WTC11 (cell line): ENCODE measurements at regions not wholly inside any gene's neighbourhood (a gene's known extent, or its start where the extent isn't known, plus 50 kb on each side); places are given as distances from the start of the nearest gene placed in this dataset.

ENCODE experiments used
- CREB1 ChIP-seq: sonication (generic); formaldehyde crosslinking; IDR thresholded peaks from 2 replicates; pipeline ENCODE4 v1.8.0; 2023; ENCODE audit warnings: mild to moderate bottlenecking, missing genetic modification reagents
- JAZF1 ChIP-seq: fragments of 250-450 bp; sonication (Bioruptor Pico); IDR thresholded peaks from 2 replicates; pipeline ENCODE4 v1.9.0; 2021; ENCODE audit warnings: moderate library complexity, mild to moderate bottlenecking, inconsistent platforms
- KAT7 ChIP-seq: sonication (generic); formaldehyde crosslinking; IDR thresholded peaks from 2 replicates; pipeline ENCODE4 v1.8.1; 2023; ENCODE audit warnings: missing genetic modification reagents, mild to moderate bottlenecking, borderline replicate concordance
- NFE2L1 ChIP-seq: sonication (generic); formaldehyde crosslinking; IDR thresholded peaks from 2 replicates; pipeline ENCODE4 v1.8.1; 2023; ENCODE audit warnings: missing genetic modification reagents
- NFYB ChIP-seq: sonication (generic); formaldehyde crosslinking; conservative IDR thresholded peaks from 2 replicates; pipeline ENCODE4 v1.8.0; 2022; ENCODE audit warnings: low read depth, missing genetic modification reagents
- TEAD4 ChIP-seq: sonication (generic); formaldehyde crosslinking; IDR thresholded peaks from 2 replicates; pipeline ENCODE4 v1.8.0; 2022; ENCODE audit warnings: mild to moderate bottlenecking, missing genetic modification reagents
- ZNF121 ChIP-seq: sonication (generic); formaldehyde crosslinking; IDR thresholded peaks from 2 replicates; pipeline ENCODE4 v1.8.0; 2023; ENCODE audit warnings: missing genetic modification reagents
- TF ChIP-seq, protein P1 (sequence below): fragments of 200-600 bp; IDR thresholded peaks from 2 replicates; pipeline ENCODE4 v1.8.0; 2022; ENCODE audit warnings: antibody characterized with exemption
- TF ChIP-seq, protein P2 (sequence below): fragments of 250-450 bp; sonication (Bioruptor Pico); IDR thresholded peaks from 2 replicates; pipeline ENCODE4 v1.9.0; 2021; ENCODE audit warnings: mild to moderate bottlenecking
- TF ChIP-seq, protein P3 (sequence below): fragments of 250-450 bp; sonication (Bioruptor Pico); IDR thresholded peaks from 2 replicates; pipeline ENCODE4 v1.9.0; 2021; ENCODE audit warnings: moderate library complexity, mild to moderate bottlenecking, inconsistent platforms, borderline replicate concordance
- TF ChIP-seq, protein P4 (sequence below): fragments of 250-450 bp; sonication (Bioruptor Pico); conservative IDR thresholded peaks from 2 replicates; pipeline ENCODE4 v1.9.0; 2021; ENCODE audit warnings: mild to moderate bottlenecking
- TF ChIP-seq, protein P5 (sequence below): sonication (generic); formaldehyde crosslinking; IDR thresholded peaks from 2 replicates; pipeline ENCODE4 v1.8.1; 2023; ENCODE audit warnings: mild to moderate bottlenecking, missing genetic modification reagents, moderate library complexity
- TF ChIP-seq, protein P6 (sequence below): sonication (generic); formaldehyde crosslinking; conservative IDR thresholded peaks from 2 replicates; pipeline ENCODE4 v1.8.1; 2023; ENCODE audit warnings: mild to moderate bottlenecking, low read depth, missing genetic modification reagents, moderate library complexity

DNA sequence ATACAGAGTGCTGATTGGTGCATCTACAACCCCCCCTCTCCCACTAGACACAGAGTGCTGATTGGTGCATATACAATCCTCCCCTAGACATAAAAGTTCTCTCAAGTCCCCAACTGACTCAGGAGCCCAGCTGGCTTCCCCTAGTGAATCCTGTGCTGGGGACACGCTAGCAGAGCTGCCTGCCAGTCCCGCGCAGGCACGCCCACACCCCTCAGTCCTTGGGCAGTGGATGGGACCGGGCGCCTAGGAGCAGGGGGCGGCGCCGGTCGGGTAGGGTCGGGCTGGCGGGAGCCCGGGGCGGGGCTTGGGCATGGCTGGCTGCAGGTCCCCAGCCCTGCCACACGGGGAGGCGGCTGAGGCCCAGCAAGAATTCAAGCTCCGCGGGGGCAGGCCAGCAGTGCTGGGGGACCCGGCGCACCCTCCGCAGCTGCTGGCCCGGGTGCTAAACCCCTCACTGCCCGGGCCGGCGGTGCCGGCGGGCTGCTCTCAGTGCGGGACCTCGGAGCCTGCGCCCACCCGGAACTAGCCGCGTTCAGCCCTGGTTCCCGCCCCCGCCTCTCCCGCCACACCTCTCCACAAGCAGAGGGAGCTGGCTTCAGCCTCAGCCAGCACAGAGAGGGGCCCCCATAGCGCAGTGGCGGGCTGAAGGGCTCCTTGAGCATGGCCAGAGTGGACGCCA lies 64.3 kb upstream of the DDHD1 start:
- TF ChIP-seq, protein P1, sequence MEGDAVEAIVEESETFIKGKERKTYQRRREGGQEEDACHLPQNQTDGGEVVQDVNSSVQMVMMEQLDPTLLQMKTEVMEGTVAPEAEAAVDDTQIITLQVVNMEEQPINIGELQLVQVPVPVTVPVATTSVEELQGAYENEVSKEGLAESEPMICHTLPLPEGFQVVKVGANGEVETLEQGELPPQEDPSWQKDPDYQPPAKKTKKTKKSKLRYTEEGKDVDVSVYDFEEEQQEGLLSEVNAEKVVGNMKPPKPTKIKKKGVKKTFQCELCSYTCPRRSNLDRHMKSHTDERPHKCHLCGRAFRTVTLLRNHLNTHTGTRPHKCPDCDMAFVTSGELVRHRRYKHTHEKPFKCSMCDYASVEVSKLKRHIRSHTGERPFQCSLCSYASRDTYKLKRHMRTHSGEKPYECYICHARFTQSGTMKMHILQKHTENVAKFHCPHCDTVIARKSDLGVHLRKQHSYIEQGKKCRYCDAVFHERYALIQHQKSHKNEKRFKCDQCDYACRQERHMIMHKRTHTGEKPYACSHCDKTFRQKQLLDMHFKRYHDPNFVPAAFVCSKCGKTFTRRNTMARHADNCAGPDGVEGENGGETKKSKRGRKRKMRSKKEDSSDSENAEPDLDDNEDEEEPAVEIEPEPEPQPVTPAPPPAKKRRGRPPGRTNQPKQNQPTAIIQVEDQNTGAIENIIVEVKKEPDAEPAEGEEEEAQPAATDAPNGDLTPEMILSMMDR = no peak
- TF ChIP-seq, protein P2, sequence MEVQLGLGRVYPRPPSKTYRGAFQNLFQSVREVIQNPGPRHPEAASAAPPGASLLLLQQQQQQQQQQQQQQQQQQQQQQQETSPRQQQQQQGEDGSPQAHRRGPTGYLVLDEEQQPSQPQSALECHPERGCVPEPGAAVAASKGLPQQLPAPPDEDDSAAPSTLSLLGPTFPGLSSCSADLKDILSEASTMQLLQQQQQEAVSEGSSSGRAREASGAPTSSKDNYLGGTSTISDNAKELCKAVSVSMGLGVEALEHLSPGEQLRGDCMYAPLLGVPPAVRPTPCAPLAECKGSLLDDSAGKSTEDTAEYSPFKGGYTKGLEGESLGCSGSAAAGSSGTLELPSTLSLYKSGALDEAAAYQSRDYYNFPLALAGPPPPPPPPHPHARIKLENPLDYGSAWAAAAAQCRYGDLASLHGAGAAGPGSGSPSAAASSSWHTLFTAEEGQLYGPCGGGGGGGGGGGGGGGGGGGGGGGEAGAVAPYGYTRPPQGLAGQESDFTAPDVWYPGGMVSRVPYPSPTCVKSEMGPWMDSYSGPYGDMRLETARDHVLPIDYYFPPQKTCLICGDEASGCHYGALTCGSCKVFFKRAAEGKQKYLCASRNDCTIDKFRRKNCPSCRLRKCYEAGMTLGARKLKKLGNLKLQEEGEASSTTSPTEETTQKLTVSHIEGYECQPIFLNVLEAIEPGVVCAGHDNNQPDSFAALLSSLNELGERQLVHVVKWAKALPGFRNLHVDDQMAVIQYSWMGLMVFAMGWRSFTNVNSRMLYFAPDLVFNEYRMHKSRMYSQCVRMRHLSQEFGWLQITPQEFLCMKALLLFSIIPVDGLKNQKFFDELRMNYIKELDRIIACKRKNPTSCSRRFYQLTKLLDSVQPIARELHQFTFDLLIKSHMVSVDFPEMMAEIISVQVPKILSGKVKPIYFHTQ = no peak
- TF ChIP-seq, protein P3, sequence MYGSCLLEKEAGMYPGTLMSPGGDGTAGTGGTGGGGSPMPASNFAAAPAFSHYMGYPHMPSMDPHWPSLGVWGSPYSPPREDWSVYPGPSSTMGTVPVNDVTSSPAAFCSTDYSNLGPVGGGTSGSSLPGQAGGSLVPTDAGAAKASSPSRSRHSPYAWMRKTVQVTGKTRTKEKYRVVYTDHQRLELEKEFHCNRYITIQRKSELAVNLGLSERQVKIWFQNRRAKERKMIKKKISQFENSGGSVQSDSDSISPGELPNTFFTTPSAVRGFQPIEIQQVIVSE (CRISPR knock-in tag) = no peak
- TF ChIP-seq CREB1 (CRISPR knock-in tag) (no peak), TEAD4 (CRISPR knock-in tag) (no peak), KAT7 (no peak), NFYB (CRISPR knock-in tag) (peak; percentile 48), ZNF121 (CRISPR knock-in tag) (peak; percentile 81), NFE2L1 (CRISPR knock-in tag) (no peak), JAZF1 (no peak)
- TF ChIP-seq, protein P4, sequence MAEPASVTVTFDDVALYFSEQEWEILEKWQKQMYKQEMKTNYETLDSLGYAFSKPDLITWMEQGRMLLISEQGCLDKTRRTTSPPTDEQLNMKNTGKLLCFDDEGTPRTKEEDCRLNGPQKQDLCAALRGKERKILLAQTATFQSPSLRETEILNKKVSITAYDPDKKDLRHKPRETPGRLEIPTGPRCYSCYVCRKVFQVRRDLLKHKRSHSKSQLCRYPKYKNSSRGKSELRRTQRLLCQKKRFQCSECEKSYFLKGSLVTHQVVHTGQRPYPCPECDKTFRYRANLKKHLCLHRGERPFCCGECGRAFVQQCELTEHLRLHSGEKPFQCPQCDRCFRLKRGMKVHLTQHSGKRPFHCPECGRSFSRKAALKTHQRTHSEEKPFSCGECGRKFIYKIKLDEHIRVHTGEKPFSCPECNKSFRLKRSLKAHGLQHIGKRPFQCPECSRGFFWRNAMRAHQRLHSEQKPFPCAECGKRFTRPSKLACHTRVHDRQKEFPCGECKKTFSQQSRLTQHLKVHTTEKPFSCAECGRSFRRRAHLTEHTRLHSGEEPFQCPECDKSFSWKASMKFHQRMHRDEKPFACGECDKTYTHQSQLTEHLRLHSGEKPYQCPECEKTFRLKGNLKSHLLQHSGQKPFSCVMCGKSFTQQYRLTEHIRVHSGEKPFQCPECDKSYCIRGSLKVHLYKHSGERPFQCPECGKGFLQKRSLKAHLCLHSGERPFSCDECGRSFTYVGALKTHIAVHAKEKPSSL (CRISPR knock-in tag) = no peak
- TF ChIP-seq, protein P5, sequence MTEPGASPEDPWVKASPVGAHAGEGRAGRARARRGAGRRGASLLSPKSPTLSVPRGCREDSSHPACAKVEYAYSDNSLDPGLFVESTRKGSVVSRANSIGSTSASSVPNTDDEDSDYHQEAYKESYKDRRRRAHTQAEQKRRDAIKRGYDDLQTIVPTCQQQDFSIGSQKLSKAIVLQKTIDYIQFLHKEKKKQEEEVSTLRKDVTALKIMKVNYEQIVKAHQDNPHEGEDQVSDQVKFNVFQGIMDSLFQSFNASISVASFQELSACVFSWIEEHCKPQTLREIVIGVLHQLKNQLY = no peak
- TF ChIP-seq, protein P6, sequence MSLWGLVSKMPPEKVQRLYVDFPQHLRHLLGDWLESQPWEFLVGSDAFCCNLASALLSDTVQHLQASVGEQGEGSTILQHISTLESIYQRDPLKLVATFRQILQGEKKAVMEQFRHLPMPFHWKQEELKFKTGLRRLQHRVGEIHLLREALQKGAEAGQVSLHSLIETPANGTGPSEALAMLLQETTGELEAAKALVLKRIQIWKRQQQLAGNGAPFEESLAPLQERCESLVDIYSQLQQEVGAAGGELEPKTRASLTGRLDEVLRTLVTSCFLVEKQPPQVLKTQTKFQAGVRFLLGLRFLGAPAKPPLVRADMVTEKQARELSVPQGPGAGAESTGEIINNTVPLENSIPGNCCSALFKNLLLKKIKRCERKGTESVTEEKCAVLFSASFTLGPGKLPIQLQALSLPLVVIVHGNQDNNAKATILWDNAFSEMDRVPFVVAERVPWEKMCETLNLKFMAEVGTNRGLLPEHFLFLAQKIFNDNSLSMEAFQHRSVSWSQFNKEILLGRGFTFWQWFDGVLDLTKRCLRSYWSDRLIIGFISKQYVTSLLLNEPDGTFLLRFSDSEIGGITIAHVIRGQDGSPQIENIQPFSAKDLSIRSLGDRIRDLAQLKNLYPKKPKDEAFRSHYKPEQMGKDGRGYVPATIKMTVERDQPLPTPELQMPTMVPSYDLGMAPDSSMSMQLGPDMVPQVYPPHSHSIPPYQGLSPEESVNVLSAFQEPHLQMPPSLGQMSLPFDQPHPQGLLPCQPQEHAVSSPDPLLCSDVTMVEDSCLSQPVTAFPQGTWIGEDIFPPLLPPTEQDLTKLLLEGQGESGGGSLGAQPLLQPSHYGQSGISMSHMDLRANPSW (CRISPR knock-in tag) = no peak
